D341Med (cell line): ENCODE measurements at regions not wholly inside any gene's neighbourhood (a gene's known extent, or its start where the extent isn't known, plus 50 kb on each side); places are given as distances from the start of the nearest gene placed in this dataset.

Experiments
- DNase-seq: peaks from one replicate; pipeline ENCODE4 v3.0.0; 2012; ENCODE audit warnings: low spot score

- no peak for DNase-seq
Measured at GRCh38 chr3:67290438-67290837, 292.3 kb downstream of the KBTBD8 start.

DNA sequence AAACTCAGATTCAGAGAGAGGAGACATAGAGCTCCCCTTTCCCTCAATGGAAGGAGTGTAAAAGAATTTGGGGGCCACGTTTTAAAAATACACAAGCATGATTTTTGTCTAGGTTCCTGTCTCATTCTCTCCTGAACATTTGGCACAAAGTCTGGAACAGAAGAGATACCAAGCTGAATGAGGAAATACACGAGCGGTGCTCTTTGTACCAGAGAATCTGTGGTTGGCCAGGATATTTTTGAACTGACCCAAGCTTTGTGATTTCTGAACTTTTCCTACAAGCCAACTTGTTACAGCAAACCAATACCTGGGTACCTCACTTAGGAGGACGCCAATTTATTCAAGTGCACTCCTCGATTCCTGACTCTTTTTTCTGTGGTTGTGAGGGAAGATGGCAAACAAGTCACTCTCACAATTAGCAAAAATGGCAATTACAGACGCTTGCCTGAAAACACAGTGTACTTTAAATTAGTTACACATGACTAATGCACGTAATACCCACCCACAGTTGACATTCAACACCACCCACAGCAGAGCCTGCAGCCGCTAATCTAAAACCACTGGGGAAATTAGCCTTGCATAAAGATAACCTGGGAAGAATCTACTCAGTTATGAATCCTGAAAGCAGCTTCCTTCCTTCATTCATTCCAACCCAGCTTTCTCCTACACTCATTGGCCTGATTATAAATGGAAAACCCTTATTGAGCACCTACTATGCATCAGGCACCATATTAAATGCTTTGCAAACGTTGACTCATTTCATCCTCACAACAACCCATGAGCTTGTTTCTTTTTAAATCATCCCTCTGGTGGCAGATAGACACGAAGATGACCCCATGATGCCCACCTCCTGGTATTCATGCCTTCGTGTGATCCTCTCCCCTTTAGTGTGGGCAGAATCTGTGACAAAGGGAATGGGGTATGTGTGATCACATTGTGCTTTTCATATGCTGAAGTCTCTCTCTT, 293.5 kb downstream of the KBTBD8 start:
- no peak for DNase-seq

DNA sequence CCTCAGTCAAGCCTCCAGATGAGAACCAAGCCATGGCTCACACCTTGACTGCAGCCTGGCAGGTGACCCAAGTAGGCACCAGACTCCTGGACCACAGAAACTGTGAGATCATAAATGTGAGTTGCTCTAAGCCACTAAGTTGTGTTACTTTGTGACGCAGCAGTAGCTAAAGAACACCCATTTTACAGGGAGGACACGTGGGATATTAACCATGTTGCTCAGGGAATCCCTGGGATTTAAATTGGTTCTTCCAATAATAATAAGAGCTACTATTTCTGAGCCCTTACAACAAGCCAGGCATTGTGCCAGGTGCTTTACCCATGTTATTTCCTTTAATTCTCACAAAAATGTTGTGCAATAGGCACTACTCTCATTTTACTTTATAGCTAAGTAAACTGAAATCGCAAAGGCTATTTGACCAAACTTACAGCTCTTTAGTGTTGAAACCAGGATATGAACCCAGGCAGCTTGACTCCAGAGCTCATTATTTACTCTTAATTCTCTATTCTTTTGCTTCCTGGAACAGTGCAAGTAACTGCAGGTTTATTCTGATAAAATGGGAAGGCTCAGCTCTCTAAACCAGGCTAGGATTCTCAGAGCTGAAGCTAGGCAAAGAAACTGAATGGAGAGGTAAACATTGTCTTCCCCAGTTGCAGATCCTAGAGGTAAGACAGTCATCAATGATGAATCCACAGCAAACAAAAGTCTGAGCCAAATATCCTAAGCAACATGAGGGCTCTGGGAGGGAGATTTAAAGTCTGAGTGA, 294.4 kb downstream of the KBTBD8 start:
- no peak for DNase-seq

- no peak for DNase-seq
Measured at GRCh38 chr3:67294341-67294740, 296.2 kb downstream of the KBTBD8 start.

DNA sequence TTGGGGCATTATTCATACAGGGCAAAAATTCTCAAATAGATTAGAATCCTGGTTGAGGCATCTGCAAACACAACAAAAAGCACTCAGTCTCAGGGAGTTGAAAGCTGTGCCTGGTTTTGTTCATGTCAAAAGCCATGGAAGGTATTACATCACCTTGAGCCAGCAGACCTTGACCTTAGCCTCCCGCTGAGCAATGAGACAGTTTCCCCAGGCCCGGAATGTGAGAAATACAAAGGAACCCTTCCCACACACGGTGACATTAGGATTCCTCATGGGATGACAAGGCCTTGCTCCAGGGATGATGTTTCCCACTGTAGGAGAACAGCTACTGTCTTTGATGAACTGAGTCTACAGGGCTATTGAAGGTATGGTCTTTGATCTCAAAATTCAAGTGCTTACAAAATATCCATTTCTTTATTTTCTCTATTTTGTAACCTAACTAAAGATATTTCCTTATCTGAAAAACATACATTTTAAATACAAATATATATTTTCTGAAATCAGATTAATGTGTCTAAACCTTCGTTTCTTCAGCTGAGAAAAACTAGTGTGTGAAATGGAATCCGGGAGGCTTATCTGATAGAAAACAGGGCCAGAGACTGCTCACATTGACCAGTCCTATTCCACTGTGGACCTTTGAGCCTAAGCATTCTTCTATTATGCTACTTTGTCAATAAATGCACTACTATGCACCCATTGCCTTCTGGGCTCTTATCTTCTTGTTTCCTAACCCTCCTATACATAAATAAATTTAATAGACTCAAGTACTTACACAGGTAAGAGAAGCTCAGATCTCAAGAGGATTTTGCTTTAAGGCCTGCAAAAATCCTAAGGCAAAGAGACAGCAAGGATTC, 298.2 kb downstream of the KBTBD8 start:
- DNase-seq: no peak

DNA sequence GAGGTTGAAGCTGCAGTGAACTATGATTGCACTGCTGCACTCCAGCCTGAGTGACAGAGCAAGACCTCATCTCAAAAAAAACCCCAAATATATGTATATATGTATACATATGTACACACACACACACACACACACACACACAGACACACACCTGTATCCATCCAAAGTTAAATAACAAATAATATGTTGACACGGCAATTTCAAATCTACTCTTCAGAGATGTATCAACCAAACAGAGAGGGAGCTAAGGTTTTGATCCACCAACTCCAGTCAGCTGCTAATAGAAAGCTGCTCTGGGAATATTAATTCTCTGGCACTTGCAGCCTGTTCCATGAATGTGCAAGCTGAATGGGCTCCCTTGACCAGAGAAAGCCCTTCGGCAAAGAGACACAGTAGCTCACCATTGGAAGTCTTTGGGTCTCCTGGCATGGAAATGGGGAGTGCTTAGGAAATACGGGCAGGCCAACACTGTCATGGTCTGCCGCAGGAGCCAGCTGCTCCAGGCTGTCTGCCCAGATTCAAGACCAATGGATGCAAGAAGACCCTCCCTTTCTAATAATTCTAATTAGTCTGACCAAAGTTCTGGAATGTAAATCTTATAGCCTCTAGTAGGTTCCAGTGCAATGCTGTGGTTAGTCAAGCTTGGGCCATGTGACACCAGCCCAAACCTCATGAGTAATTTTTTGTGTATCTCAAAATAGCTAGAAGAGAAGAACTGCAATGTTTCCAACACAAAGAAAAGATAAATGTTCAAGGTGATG, 299.8 kb downstream of the KBTBD8 start:
- no peak for DNase-seq

- DNase-seq: no peak
Measured at GRCh38 chr3:67301556-67301955, 303.4 kb downstream of the KBTBD8 start.

DNA sequence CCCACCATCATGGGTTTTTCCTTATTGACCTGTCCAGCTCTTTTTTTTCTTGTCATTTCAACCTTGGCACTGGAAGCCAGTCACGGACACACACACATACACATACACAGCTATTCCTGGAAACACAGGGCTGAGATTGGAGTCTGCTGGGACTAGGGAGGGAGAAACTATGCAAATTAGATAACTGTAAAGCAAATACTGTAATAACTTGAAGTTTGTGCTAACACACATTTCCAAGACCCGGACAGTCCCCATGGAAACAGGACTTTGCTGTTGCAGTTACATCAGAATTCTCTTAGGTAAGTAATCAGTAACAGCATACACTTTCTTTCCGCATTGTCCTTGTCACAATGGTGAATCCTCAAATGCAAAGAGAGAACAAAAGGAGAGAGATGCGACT, 304.4 kb downstream of the KBTBD8 start:
- DNase-seq: no peak

DNA sequence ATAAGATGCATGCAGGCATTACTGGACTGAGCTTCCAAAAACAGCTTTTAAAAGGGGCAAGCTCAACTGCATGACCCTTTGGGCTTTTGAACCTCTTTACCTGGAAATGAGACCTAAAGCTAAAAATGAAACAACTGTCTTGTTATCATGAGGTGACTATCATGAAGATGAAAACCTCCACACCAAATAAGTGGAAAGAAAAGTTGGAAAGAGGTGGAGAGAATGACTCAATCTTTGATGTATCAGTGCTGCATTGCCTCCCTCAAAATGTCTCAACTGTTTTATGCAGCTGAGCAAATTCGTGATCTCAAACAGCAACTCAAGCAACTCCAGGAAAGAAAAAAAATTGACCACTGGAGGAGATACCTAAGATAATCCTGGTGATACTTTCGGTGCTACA, 307.1 kb downstream of the KBTBD8 start:
- no peak for DNase-seq

- DNase-seq: no peak
Measured at GRCh38 chr3:67305922-67306321, 307.8 kb downstream of the KBTBD8 start.

GRCh38 chr3:67311440-67311839, 313.3 kb downstream of the KBTBD8 start:
- no peak for DNase-seq

- DNase-seq: no peak
Measured at GRCh38 chr3:67312155-67312554, 314.0 kb downstream of the KBTBD8 start.

DNA sequence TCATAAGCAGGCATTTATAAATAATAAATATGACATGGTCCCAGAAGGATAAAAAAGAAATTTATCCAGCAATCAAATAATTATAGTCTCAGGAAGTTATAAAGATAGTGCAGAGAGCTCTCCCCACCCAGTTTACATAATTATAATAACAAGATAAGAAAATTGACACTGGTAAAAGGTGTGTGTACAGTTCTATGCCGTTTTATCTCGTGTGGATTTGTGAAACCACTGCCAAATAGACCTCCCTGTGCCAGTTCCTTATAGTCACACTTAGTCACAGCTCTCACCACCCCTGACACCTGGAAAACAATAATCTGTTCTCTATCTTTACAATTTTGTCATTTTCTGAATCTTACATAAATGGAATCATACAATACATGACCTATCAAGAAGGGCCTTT, 320.1 kb downstream of the KBTBD8 start:
- DNase-seq: no peak

DNA sequence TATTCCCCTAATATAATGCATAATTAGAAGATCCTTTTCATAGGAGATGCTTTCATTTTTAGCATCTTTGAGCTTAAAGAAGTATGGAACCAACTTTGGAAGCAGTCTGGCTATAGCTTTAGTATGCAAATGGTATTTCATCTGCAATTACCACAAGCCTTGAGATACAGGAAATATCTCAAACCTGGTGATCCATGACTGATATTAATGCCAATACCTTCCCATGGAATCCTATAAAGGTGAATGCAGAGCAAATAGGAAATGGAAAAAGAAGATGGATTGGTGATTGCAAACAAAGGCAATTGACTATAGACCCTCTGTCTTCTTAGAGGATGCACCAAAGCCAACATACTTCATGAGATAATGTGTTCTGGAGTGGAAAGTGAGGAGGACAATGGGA, 326.4 kb downstream of the KBTBD8 start:
- no peak for DNase-seq
